ENCODE measurements at regions not wholly inside any gene's neighbourhood (a gene's known extent, or its start where the extent isn't known, plus 50 kb on each side); places are given as distances from the start of the nearest gene placed in this dataset.

- Mint-ChIP-seq H3K27me3 (ENCODE audit: insufficient read depth) (no peaks in the 10 kb centered on the region), H3K27ac (no peak overlapping the region), H3K36me3 (ENCODE audit: low read depth) (no peaks in the 10 kb centered on the region), H3K4me3 (no peak overlapping the region), H3K4me1 (peaks cover 10% of the 10 kb centered on the region), H3K9me3 (no peaks in the 10 kb centered on the region)
- TF ChIP-seq CTCF (conservative IDR thresholded peaks at IDR 0.05), result no peak
- Histone ChIP-seq H3K4me3 (ENCODE audit: low read length) (no peak overlapping the region), H3K4me1 (ENCODE audit: control insufficient read depth, insufficient read depth, low read length) (no peaks in the 10 kb centered on the region), H3K9me3 (ENCODE audit: control insufficient read depth, low read length) (no peaks in the 10 kb centered on the region), H3K9ac (ENCODE audit: extremely low read depth, low read length, poor library complexity, severe bottlenecking) (no peak overlapping the region), H3K27ac (ENCODE audit: low read depth, low read length) (no peak overlapping the region), H3K27me3 (ENCODE audit: control insufficient read depth, insufficient read depth, low read length, poor library complexity, severe bottlenecking) (no peaks in the 10 kb centered on the region), H3K36me3 (ENCODE audit: control insufficient read depth, insufficient read depth, low read length) (no peaks in the 10 kb centered on the region)
- no peak for DNase-seq
- 50 to 71% methylated on average over 1 to 2 of the region's 2 CpGs for WGBS, 2 experiments (ENCODE audit: insufficient coverage in 1 of 2, insufficient read length in 1 of 2)
Measured at GRCh38 chr6:85062884-85063283, 298.5 kb upstream of the TBX18 start.

GRCh38 chr6:85058806-85059205 is 294.4 kb upstream of the TBX18 start:
- DNase-seq, result no peak
- Mint-ChIP-seq H3K9me3 (no peaks in the 10 kb centered on the region), H3K4me3 (no peak overlapping the region), H3K36me3 (ENCODE audit: low read depth) (no peaks in the 10 kb centered on the region), H3K4me1 (peaks cover 2% of the 10 kb centered on the region), H3K27ac (no peak overlapping the region), H3K27me3 (ENCODE audit: insufficient read depth) (no peaks in the 10 kb centered on the region)
- H3K27ac ChIP-seq (ENCODE audit: low read depth, low read length), result no peak overlapping the region
- no peaks in the 10 kb centered on the region for H3K9me3 ChIP-seq (ENCODE audit: control insufficient read depth, low read length)
- WGBS, 2 experiments (ENCODE audit: insufficient coverage in 1 of 2, insufficient read length in 1 of 2), result 82% methylated on average over 2 of the region's 2 CpGs; no CpG with 5 or more reads in 1 of the 2 experiments
- no peaks in the 10 kb centered on the region for H3K27me3 ChIP-seq (ENCODE audit: control insufficient read depth, insufficient read depth, low read length, poor library complexity, severe bottlenecking)
- H3K4me3 ChIP-seq (ENCODE audit: low read length), result no peak overlapping the region
- no peaks in the 10 kb centered on the region for H3K4me1 ChIP-seq (ENCODE audit: control insufficient read depth, insufficient read depth, low read length)
- no peak for TF ChIP-seq CTCF (conservative IDR thresholded peaks at IDR 0.05)
- H3K9ac ChIP-seq (ENCODE audit: extremely low read depth, low read length, poor library complexity, severe bottlenecking), result no peak overlapping the region
- no peaks in the 10 kb centered on the region for H3K36me3 ChIP-seq (ENCODE audit: control insufficient read depth, insufficient read depth, low read length)

- Mint-ChIP-seq H3K27me3 (ENCODE audit: insufficient read depth) (no peaks in the 10 kb centered on the region), H3K36me3 (ENCODE audit: low read depth) (no peaks in the 10 kb centered on the region), H3K9me3 (no peaks in the 10 kb centered on the region), H3K4me1 (no peaks in the 10 kb centered on the region), H3K4me3 (no peak overlapping the region), H3K27ac (no peak overlapping the region)
- H3K9me3 ChIP-seq (ENCODE audit: control insufficient read depth, low read length), result no peaks in the 10 kb centered on the region
- DNase-seq, result no peak
- H3K27me3 ChIP-seq (ENCODE audit: control insufficient read depth, insufficient read depth, low read length, poor library complexity, severe bottlenecking), result no peaks in the 10 kb centered on the region
- no peaks in the 10 kb centered on the region for H3K36me3 ChIP-seq (ENCODE audit: control insufficient read depth, insufficient read depth, low read length)
- no peak overlapping the region for H3K4me3 ChIP-seq (ENCODE audit: low read length)
- H3K27ac ChIP-seq (ENCODE audit: low read depth, low read length), result no peak overlapping the region
- H3K4me1 ChIP-seq (ENCODE audit: control insufficient read depth, insufficient read depth, low read length), result no peaks in the 10 kb centered on the region
- H3K9ac ChIP-seq (ENCODE audit: extremely low read depth, low read length, poor library complexity, severe bottlenecking), result no peak overlapping the region
- TF ChIP-seq CTCF (conservative IDR thresholded peaks at IDR 0.05), result no peak
Measured at GRCh38 chr6:85050149-85050548, 285.8 kb upstream of the TBX18 start.
